NT2/D1 (cell line): ENCODE measurements at regions not wholly inside any gene's neighbourhood (a gene's known extent, or its start where the extent isn't known, plus 50 kb on each side); places are given as distances from the start of the nearest gene placed in this dataset.

Experiments used
- YY1 ChIP-seq: IDR thresholded peaks from 2 replicates; pipeline ENCODE4 v1.6.1; 2011; ENCODE audit not compliant: insufficient read length, insufficient read depth
- ZNF274 ChIP-seq: IDR thresholded peaks from 2 replicates; pipeline ENCODE4 v1.6.1; 2011; ENCODE audit warnings: mild to moderate bottlenecking, low read depth, low read length

DNA sequence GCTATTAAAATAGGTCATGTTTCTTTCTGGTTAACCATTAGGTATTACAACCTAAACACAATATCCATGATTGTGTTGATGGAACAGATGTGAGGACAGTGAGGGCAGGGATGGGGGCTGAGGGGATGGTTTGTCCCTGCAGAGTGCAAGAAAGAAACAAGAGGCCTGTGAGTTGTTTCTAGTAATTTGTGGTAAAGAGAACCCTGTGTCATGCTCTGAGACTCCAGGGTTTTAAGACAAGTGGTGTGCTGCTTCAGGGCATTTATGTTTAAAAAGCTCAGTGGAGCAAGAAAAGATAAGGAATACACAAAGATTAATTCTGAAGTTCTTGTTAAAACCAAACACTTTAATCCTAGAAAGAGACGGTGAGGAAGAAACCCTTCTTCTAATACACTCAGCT is 656.5 kb downstream of the TLE1 start:
- TF ChIP-seq ZNF274 (no peak), YY1 (no peak)
